ENCODE measurements at regions not wholly inside any gene's neighbourhood (a gene's known extent, or its start where the extent isn't known, plus 50 kb on each side); places are given as distances from the start of the nearest gene placed in this dataset.

GRCh38 chr9:109966643-109967368, 186.8 kb downstream of the PALM2AKAP2 start:
- no peak overlapping the region for H3K27ac Mint-ChIP-seq (ENCODE audit: unreplicated experiment)
- no peak for DNase-seq
- H3K27me3 Mint-ChIP-seq (ENCODE audit: unreplicated experiment): peaks cover 17% of the 10 kb centered on the region
- no peak overlapping the region for H3K4me3 Mint-ChIP-seq (ENCODE audit: low read depth, unreplicated experiment)
- H3K36me3 Mint-ChIP-seq (ENCODE audit: insufficient read depth, unreplicated experiment): no peaks in the 10 kb centered on the region
- H3K9me3 Mint-ChIP-seq (ENCODE audit: low read depth, unreplicated experiment): no peaks in the 10 kb centered on the region
- BruUV-seq (replicated peaks): no TSS peak
- H3K4me1 Mint-ChIP-seq (ENCODE audit: low read depth, unreplicated experiment): no peaks in the 10 kb centered on the region
- intact Hi-C loops (cut with micrococcal nuclease; ENCODE audit: unreplicated experiment): no loop called here
- no peak for TF ChIP-seq CTCF (IDR thresholded peaks at IDR 0.05; ENCODE audit: unreplicated experiment)
- CTCF ChIA-PET: no interaction called here

- Mint-ChIP-seq H3K36me3 (ENCODE audit: insufficient read depth, unreplicated experiment) (no peaks in the 10 kb centered on the region), H3K27me3 (ENCODE audit: unreplicated experiment) (peaks cover 17% of the 10 kb centered on the region), H3K27ac (ENCODE audit: unreplicated experiment) (no peak overlapping the region), H3K4me3 (ENCODE audit: low read depth, unreplicated experiment) (no peak overlapping the region), H3K9me3 (ENCODE audit: low read depth, unreplicated experiment) (no peaks in the 10 kb centered on the region), H3K4me1 (ENCODE audit: low read depth, unreplicated experiment) (no peaks in the 10 kb centered on the region)
- no TSS peak for BruUV-seq (replicated peaks)
- no peak for TF ChIP-seq CTCF (IDR thresholded peaks at IDR 0.05; ENCODE audit: unreplicated experiment)
- DNase-seq: no peak
- CTCF ChIA-PET: interaction anchor here (0.5 to 0.7 kb wide), 2 partner anchors 9 to 67 kb away, joined by 3 to 6 read pairs; no protein-coding TSS in a partner anchor
- intact Hi-C loops (cut with micrococcal nuclease; ENCODE audit: unreplicated experiment): no loop called here
These were observed 187.9 kb downstream of the PALM2AKAP2 start for GRCh38 chr9:109967651-109968642.

GRCh38 chr9:109969011-109969410, 189.0 kb downstream of the PALM2AKAP2 start:
- CTCF ChIA-PET: interaction anchor here (0.6 kb wide), 1 partner anchor 771 kb away, joined by 3 read pairs; no protein-coding TSS in a partner anchor
- H3K9me3 Mint-ChIP-seq (ENCODE audit: low read depth, unreplicated experiment): no peaks in the 10 kb centered on the region
- intact Hi-C loops (cut with micrococcal nuclease; ENCODE audit: unreplicated experiment): no loop called here
- DNase-seq: no peak
- H3K27ac Mint-ChIP-seq (ENCODE audit: unreplicated experiment): no peak overlapping the region
- H3K36me3 Mint-ChIP-seq (ENCODE audit: insufficient read depth, unreplicated experiment): no peaks in the 10 kb centered on the region
- peaks cover 17% of the 10 kb centered on the region for H3K27me3 Mint-ChIP-seq (ENCODE audit: unreplicated experiment)
- BruUV-seq (replicated peaks): no TSS peak
- H3K4me3 Mint-ChIP-seq (ENCODE audit: low read depth, unreplicated experiment): no peak overlapping the region
- no peaks in the 10 kb centered on the region for H3K4me1 Mint-ChIP-seq (ENCODE audit: low read depth, unreplicated experiment)
- TF ChIP-seq CTCF (IDR thresholded peaks at IDR 0.05; ENCODE audit: unreplicated experiment): no peak

GRCh38 chr9:109969573-109970237, 189.7 kb downstream of the PALM2AKAP2 start:
- no peak for DNase-seq
- CTCF ChIA-PET: interaction anchor here (0.6 kb wide), 1 partner anchor 771 kb away, joined by 3 read pairs; no protein-coding TSS in a partner anchor
- Mint-ChIP-seq H3K27ac (ENCODE audit: unreplicated experiment) (no peak overlapping the region), H3K4me3 (ENCODE audit: low read depth, unreplicated experiment) (no peak overlapping the region), H3K36me3 (ENCODE audit: insufficient read depth, unreplicated experiment) (no peaks in the 10 kb centered on the region), H3K4me1 (ENCODE audit: low read depth, unreplicated experiment) (no peaks in the 10 kb centered on the region), H3K27me3 (ENCODE audit: unreplicated experiment) (peaks cover 17% of the 10 kb centered on the region), H3K9me3 (ENCODE audit: low read depth, unreplicated experiment) (no peaks in the 10 kb centered on the region)
- intact Hi-C loops (cut with micrococcal nuclease; ENCODE audit: unreplicated experiment): no loop called here
- no peak for TF ChIP-seq CTCF (IDR thresholded peaks at IDR 0.05; ENCODE audit: unreplicated experiment)
- no TSS peak for BruUV-seq (replicated peaks)
